Endothelial cell of umbilical vein (primary cell): ENCODE measurements at regions not wholly inside any gene's neighbourhood (a gene's known extent, or its start where the extent isn't known, plus 50 kb on each side); places are given as distances from the start of the nearest gene placed in this dataset.

Experiments
- EZH2 ChIP-seq: IDR thresholded peaks from 2 replicates; pipeline ENCODE4 v1.6.1; 2012; ENCODE audit warnings: borderline replicate concordance, low read depth, mild to moderate bottlenecking, moderate library complexity, low read length, inconsistent platforms; ENCODE audit not compliant: severe bottlenecking
- JUN ChIP-seq: IDR thresholded peaks from 2 replicates; pipeline ENCODE4 v1.6.1; 2011; ENCODE audit warnings: borderline replicate concordance, low read depth; ENCODE audit not compliant: insufficient read length, insufficient read depth
- MYC ChIP-seq: IDR thresholded peaks from one replicate; pipeline ENCODE4 v1.6.1; 2011; ENCODE audit warnings: mild to moderate bottlenecking, low read depth, low read length
- POLR2A ChIP-seq: IDR thresholded peaks from 2 replicates; pipeline ENCODE4 v1.6.1; 2012; ENCODE audit warnings: low read depth, mild to moderate bottlenecking, control low read depth, low read length
- POLR2AphosphoS5 ChIP-seq: IDR thresholded peaks from 2 replicates; pipeline ENCODE4 v1.6.1; 2012; ENCODE audit warnings: low read depth, mild to moderate bottlenecking, control low read depth, low read length, moderate library complexity; ENCODE audit not compliant: insufficient read depth
- TF ChIP-seq, protein P1 (sequence below), 2 donors: IDR thresholded peaks; 1 replicate in 1 of 2; 2 replicates in 1 of 2; pipeline ENCODE4 v1.5.1; 2011; ENCODE audit warnings: low read length in 2 of 2, mild to moderate bottlenecking in 2 of 2, moderate library complexity in 2 of 2, control low read depth in 1 of 2, inconsistent platforms in 1 of 2, low read depth in 1 of 2; ENCODE audit not compliant: insufficient read depth in 1 of 2; ENCODE audit errors: extremely low read depth in 1 of 2
- TF ChIP-seq, protein P2 (sequence below): IDR thresholded peaks from 2 replicates; pipeline ENCODE4 v1.6.1; 2011; ENCODE audit not compliant: insufficient read depth, insufficient read length

DNA sequence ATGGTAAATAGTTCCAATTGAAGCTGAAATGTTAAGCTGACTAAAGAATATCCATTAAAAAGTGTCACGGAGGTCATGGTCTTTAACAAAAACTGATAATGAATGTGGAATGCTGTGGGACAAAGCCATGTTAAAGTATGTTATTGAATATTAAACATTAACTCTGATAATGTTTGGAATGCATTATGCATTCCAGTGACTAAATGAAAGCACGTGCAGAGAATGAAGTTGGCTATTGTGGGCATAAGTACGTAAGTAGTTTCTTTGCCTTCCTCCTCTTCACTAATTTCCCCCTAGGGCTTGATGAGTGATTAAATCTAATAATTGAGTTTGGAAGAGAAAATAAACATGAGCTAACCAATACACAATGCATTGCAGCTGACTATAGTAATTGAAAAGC is 640.4 kb upstream of the CDH10 start:
- TF ChIP-seq, protein P1, sequence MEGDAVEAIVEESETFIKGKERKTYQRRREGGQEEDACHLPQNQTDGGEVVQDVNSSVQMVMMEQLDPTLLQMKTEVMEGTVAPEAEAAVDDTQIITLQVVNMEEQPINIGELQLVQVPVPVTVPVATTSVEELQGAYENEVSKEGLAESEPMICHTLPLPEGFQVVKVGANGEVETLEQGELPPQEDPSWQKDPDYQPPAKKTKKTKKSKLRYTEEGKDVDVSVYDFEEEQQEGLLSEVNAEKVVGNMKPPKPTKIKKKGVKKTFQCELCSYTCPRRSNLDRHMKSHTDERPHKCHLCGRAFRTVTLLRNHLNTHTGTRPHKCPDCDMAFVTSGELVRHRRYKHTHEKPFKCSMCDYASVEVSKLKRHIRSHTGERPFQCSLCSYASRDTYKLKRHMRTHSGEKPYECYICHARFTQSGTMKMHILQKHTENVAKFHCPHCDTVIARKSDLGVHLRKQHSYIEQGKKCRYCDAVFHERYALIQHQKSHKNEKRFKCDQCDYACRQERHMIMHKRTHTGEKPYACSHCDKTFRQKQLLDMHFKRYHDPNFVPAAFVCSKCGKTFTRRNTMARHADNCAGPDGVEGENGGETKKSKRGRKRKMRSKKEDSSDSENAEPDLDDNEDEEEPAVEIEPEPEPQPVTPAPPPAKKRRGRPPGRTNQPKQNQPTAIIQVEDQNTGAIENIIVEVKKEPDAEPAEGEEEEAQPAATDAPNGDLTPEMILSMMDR (IDR thresholded peaks at IDR 0.05; ENCODE audit: extremely low read depth in 1 of 2, insufficient read depth in 1 of 2, low read depth in 1 of 2, low read length in 2 of 2): no peak
- TF ChIP-seq POLR2A: no peak
- TF ChIP-seq, protein P2, sequence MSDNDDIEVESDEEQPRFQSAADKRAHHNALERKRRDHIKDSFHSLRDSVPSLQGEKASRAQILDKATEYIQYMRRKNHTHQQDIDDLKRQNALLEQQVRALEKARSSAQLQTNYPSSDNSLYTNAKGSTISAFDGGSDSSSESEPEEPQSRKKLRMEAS: no peak
- no peak for TF ChIP-seq EZH2
- TF ChIP-seq JUN: no peak
- TF ChIP-seq POLR2AphosphoS5: no peak
- no peak for TF ChIP-seq MYC
